ENCODE measurements at regions not wholly inside any gene's neighbourhood (a gene's known extent, or its start where the extent isn't known, plus 50 kb on each side); places are given as distances from the start of the nearest gene placed in this dataset.

DNA sequence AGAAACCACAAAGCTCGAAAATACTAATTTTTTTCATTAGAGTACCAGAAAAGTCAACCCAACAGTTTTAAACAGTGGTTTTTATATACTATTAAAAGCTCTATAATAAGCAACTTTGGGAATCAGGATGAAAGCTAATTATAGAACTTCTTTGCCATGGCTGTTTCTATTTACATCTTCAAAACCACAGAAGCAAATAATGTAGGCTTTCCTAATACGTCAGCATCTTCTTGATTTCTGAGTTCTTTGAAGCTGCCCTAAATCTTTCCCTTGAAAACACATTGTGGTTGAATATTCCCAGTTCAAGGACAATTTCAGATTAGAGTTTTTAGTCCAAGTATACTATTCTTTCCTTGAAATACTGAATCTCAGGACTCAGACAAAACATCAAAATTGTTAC lies 460.2 kb upstream of the FAT1 start:
- TF ChIP-seq SUZ12 (IDR thresholded peaks at IDR 0.05; ENCODE audit: low read length) (no peak), POLR2AphosphoS5 (IDR thresholded peaks at IDR 0.05; ENCODE audit: low read depth, low read length) (no peak), CEBPB (IDR thresholded peaks at IDR 0.05; ENCODE audit: low read depth, low read length) (no peak), BACH1 (IDR thresholded peaks at IDR 0.05; ENCODE audit: low read length) (no peak), TAF7 (optimal IDR thresholded peaks at IDR 0.05; ENCODE audit: borderline replicate concordance, low read depth, low read length) (no peak), TAF1 (IDR thresholded peaks at IDR 0.05; ENCODE audit: low read depth, low read length) (no peak), KDM1A (IDR thresholded peaks at IDR 0.05; ENCODE audit: borderline replicate concordance, low read length) (no peak)
- TF ChIP-seq, protein P1, sequence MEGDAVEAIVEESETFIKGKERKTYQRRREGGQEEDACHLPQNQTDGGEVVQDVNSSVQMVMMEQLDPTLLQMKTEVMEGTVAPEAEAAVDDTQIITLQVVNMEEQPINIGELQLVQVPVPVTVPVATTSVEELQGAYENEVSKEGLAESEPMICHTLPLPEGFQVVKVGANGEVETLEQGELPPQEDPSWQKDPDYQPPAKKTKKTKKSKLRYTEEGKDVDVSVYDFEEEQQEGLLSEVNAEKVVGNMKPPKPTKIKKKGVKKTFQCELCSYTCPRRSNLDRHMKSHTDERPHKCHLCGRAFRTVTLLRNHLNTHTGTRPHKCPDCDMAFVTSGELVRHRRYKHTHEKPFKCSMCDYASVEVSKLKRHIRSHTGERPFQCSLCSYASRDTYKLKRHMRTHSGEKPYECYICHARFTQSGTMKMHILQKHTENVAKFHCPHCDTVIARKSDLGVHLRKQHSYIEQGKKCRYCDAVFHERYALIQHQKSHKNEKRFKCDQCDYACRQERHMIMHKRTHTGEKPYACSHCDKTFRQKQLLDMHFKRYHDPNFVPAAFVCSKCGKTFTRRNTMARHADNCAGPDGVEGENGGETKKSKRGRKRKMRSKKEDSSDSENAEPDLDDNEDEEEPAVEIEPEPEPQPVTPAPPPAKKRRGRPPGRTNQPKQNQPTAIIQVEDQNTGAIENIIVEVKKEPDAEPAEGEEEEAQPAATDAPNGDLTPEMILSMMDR (IDR thresholded peaks at IDR 0.05; ENCODE audit: control extremely low read depth in 1 of 3, insufficient read depth in 1 of 3, low read depth in 1 of 3, low read length in 3 of 3) = no peak
- TF ChIP-seq, protein P2, sequence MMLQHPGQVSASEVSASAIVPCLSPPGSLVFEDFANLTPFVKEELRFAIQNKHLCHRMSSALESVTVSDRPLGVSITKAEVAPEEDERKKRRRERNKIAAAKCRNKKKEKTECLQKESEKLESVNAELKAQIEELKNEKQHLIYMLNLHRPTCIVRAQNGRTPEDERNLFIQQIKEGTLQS (IDR thresholded peaks at IDR 0.05; ENCODE audit: insufficient read depth, low read depth, low read length) = no peak

Measured in H1 (cell line).